A673 (cell line): ENCODE measurements at regions not wholly inside any gene's neighbourhood (a gene's known extent, or its start where the extent isn't known, plus 50 kb on each side); places are given as distances from the start of the nearest gene placed in this dataset.

Experiments used
- CTCF ChIP-seq: fragments of 300-800, 200-600 bp; sonication (generic); conservative IDR thresholded peaks from 2 replicates; pipeline ENCODE4 v1.5.1; 2017; ENCODE audit warnings: low read depth, mild to moderate bottlenecking, antibody characterized with exemption, low read length, moderate library complexity, mixed read lengths
- EZH2 ChIP-seq: fragments of 200-600 bp; sonication (generic); IDR thresholded peaks from 2 replicates; pipeline ENCODE4 v1.6.1; 2017; ENCODE audit warnings: borderline replicate concordance, low read depth, mild to moderate bottlenecking, mixed read lengths, antibody characterized with exemption, low read length; ENCODE audit not compliant: poor library complexity, severe bottlenecking

GRCh38 chr11:121844016-121844415 lies 272.0 kb downstream of the BLID start:
- TF ChIP-seq EZH2 (no peak), CTCF (no peak)
